HG03139 (cell line): ENCODE measurements at regions not wholly inside any gene's neighbourhood (a gene's known extent, or its start where the extent isn't known, plus 50 kb on each side); places are given as distances from the start of the nearest gene placed in this dataset.

ENCODE experiments used
- ATAC-seq: cut with Tn5 transposase; IDR thresholded peaks from one replicate; pipeline ENCODE4 v1.9.1; 2021; ENCODE audit not compliant: unreplicated experiment

- ATAC-seq = no peak
These were observed 87.6 kb upstream of the SPRY2 start for GRCh38 chr13:80428349-80429096.

DNA sequence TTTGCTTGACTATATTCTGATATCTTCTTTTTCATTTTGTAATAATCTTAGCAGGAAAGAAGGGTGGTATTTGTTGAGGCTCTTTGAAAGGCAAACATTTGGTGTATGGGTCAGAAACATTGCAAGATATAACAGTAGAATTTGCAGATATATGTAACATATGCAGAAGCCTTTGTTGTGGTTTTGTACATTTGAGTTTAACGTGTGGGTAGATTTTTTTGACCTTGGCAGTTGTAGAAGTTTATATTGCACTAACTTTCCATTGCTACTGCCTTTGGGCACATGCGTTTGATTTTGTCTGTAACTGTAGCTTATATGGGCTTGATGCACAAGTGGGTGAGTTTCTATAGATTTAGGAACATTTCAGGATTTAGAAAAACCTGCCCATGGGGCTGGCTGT lies 78.5 kb upstream of the SPRY2 start:
- no peak for ATAC-seq

GRCh38 chr13:80413611-80414010 lies 72.7 kb upstream of the SPRY2 start:
- no peak for ATAC-seq

GRCh38 chr13:80408270-80408669 lies 67.3 kb upstream of the SPRY2 start:
- no peak for ATAC-seq

- no peak for ATAC-seq
These were observed 60.0 kb upstream of the SPRY2 start for GRCh38 chr13:80400865-80401426.

DNA sequence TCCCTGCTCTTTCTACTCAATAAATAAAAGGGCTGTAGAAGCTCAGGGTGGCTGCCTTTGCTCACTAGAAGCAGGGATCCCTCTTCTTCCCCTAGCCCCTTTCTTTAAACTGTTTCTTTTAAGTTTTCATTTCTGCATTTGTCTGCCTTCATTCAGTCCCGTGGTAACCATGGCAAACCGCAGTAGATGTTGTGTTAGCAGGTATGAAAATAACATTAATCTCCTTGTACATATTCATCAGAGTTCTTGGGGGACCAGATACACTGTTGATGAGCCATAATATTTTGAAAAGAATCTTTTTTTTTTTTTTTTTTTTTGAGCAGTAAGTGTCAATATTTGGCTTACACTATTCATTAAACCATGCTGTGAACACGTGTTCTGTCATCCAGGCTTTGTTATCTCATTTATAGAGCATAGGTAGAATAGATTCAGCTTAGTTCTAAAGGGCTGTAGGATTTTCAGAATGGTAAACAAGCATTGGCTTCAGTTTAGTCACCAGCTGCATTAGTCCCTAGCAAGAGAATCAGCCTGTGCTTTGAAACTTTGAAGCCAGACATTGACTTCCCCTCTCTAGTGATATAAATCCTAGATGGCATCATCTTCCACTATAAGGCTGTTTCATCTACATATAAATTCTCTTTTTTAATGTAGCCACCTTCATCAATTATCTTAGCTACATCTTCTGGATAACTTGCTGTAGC lies 59.4 kb upstream of the SPRY2 start:
- no peak for ATAC-seq

- ATAC-seq = no peak
These were observed 58.6 kb upstream of the SPRY2 start for GRCh38 chr13:80399340-80400163.
